ENCODE measurements at regions not wholly inside any gene's neighbourhood (a gene's known extent, or its start where the extent isn't known, plus 50 kb on each side); places are given as distances from the start of the nearest gene placed in this dataset.

- Mint-ChIP-seq H3K9me3 (peaks cover 9% of the 10 kb centered on the region), H3K4me1 (ENCODE audit: low read depth) (no peaks in the 10 kb centered on the region), H3K27me3 (no peaks in the 10 kb centered on the region), H3K4me3 (no peak overlapping the region), H3K27ac (no peak overlapping the region), H3K36me3 (ENCODE audit: low read depth) (no peaks in the 10 kb centered on the region)
- H3K27me3 ChIP-seq (ENCODE audit: control insufficient read depth in 1 of 2, insufficient read depth in 2 of 2, low read length in 2 of 2) = no peaks in the 10 kb centered on the region
- no peak overlapping the region for H3K27ac ChIP-seq (ENCODE audit: low read depth in 1 of 2, low read length in 2 of 2)
- no peak for ATAC-seq (ENCODE audit: poor library complexity)
- H3K36me3 ChIP-seq (ENCODE audit: insufficient read depth, low read length) = no peaks in the 10 kb centered on the region
- intact Hi-C loops (cut with DNase I, micrococcal nuclease) = no loop called here
- H3K4me1 ChIP-seq (ENCODE audit: insufficient read depth, low read length) = no peaks in the 10 kb centered on the region
- no peaks in the 10 kb centered on the region for H3K9me3 ChIP-seq (ENCODE audit: control insufficient read depth in 1 of 2, insufficient read depth in 1 of 2, low read length in 2 of 2)
- POLR2A ChIA-PET = no interaction called here
- CTCF ChIA-PET = no interaction called here
- no peak for DNase-seq
- no peak for TF ChIP-seq CTCF (IDR thresholded peaks at IDR 0.05)
- no peak overlapping the region for H3K4me3 ChIP-seq (ENCODE audit: low read length)
Measured at GRCh38 chr3:18611991-18612390, 186.9 kb upstream of the SATB1 start.

- no peak overlapping the region for H3K4me3 Mint-ChIP-seq
- no peak overlapping the region for H3K4me3 ChIP-seq (ENCODE audit: low read length)
- ChIA-PET CTCF (no interaction called here), POLR2A (no interaction called here)
- DNase-seq = no peak
- H3K4me1 Mint-ChIP-seq (ENCODE audit: low read depth) = no peaks in the 10 kb centered on the region
- no peaks in the 10 kb centered on the region for H3K27me3 Mint-ChIP-seq
- H3K27me3 ChIP-seq (ENCODE audit: control insufficient read depth in 1 of 2, insufficient read depth in 2 of 2, low read length in 2 of 2) = no peaks in the 10 kb centered on the region
- no peak overlapping the region for H3K27ac ChIP-seq (ENCODE audit: low read depth in 1 of 2, low read length in 2 of 2)
- no peak for TF ChIP-seq CTCF (IDR thresholded peaks at IDR 0.05)
- H3K27ac Mint-ChIP-seq = no peak overlapping the region
- peaks cover 6% of the 10 kb centered on the region for H3K9me3 Mint-ChIP-seq
- H3K36me3 Mint-ChIP-seq (ENCODE audit: low read depth) = no peaks in the 10 kb centered on the region
- ATAC-seq (ENCODE audit: poor library complexity) = no peak
- no peaks in the 10 kb centered on the region for H3K36me3 ChIP-seq (ENCODE audit: insufficient read depth, low read length)
- no peaks in the 10 kb centered on the region for H3K9me3 ChIP-seq (ENCODE audit: control insufficient read depth in 1 of 2, insufficient read depth in 1 of 2, low read length in 2 of 2)
- intact Hi-C loops (cut with DNase I, micrococcal nuclease) = no loop called here
- no peaks in the 10 kb centered on the region for H3K4me1 ChIP-seq (ENCODE audit: insufficient read depth, low read length)
Measured at GRCh38 chr3:18609187-18609586, 184.0 kb upstream of the SATB1 start.

GRCh38 chr3:18597919-18598318 lies 172.8 kb upstream of the SATB1 start:
- H3K27ac Mint-ChIP-seq = no peak overlapping the region
- peaks cover 5% of the 10 kb centered on the region for H3K9me3 Mint-ChIP-seq
- H3K4me1 Mint-ChIP-seq (ENCODE audit: low read depth) = no peaks in the 10 kb centered on the region

More at GRCh38 chr3:18597919-18598318, 172.8 kb upstream of the SATB1 start:
- no peaks in the 10 kb centered on the region for H3K4me1 ChIP-seq (ENCODE audit: insufficient read depth, low read length)
- Mint-ChIP-seq H3K27me3 (no peaks in the 10 kb centered on the region), H3K36me3 (ENCODE audit: low read depth) (peaks cover 9% of the 10 kb centered on the region), H3K4me3 (no peak overlapping the region)
- H3K4me3 ChIP-seq (ENCODE audit: low read length) = no peak overlapping the region
- H3K9me3 ChIP-seq (ENCODE audit: control insufficient read depth in 1 of 2, insufficient read depth in 1 of 2, low read length in 2 of 2) = peaks cover 8% of the 10 kb centered on the region in 2 experiments
- no peaks in the 10 kb centered on the region for H3K27me3 ChIP-seq (ENCODE audit: control insufficient read depth in 1 of 2, insufficient read depth in 2 of 2, low read length in 2 of 2)
- no peak for DNase-seq
- no peak overlapping the region for H3K27ac ChIP-seq (ENCODE audit: low read depth in 1 of 2, low read length in 2 of 2)
- intact Hi-C loops (cut with DNase I, micrococcal nuclease) = no loop called here
- ChIA-PET POLR2A (no interaction called here), CTCF (no interaction called here)
- ATAC-seq (ENCODE audit: poor library complexity) = no peak
- TF ChIP-seq CTCF (IDR thresholded peaks at IDR 0.05) = no peak
- no peaks in the 10 kb centered on the region for H3K36me3 ChIP-seq (ENCODE audit: insufficient read depth, low read length)

All from CD4-positive, alpha-beta T cell (primary cell).